ENCODE measurements at regions not wholly inside any gene's neighbourhood (a gene's known extent, or its start where the extent isn't known, plus 50 kb on each side); places are given as distances from the start of the nearest gene placed in this dataset.
"Not testable (repeated sequence)": the region's sequence is repeated elsewhere in the genome, so short reads cannot be mapped to it uniquely, and the experiment has no call there.

- not testable (repeated sequence) for H3K27ac ChIP-seq
These were observed 304.2 kb downstream of the BCL2L11 start for GRCh38 chr2:111424851-111425309.

GRCh38 chr2:111425789-111426201, 305.1 kb downstream of the BCL2L11 start:
- not testable (repeated sequence) for H3K27ac ChIP-seq

GRCh38 chr2:111427346-111427745, 306.6 kb downstream of the BCL2L11 start:
- not testable (repeated sequence) for H3K27ac ChIP-seq

GRCh38 chr2:111428915-111429314, 308.2 kb downstream of the BCL2L11 start:
- H3K27ac ChIP-seq: not testable (repeated sequence)

GRCh38 chr2:111429353-111429752, 308.6 kb downstream of the BCL2L11 start:
- not testable (repeated sequence) for H3K27ac ChIP-seq

- H3K27ac ChIP-seq: not testable (repeated sequence)
These were observed 310.3 kb downstream of the BCL2L11 start for GRCh38 chr2:111430817-111431661.

- not testable (repeated sequence) for H3K27ac ChIP-seq
These were observed 311.7 kb downstream of the BCL2L11 start for GRCh38 chr2:111432423-111432822.

GRCh38 chr2:111432916-111433499, 312.3 kb downstream of the BCL2L11 start:
- not testable (repeated sequence) for H3K27ac ChIP-seq

GRCh38 chr2:111433892-111434607, 313.3 kb downstream of the BCL2L11 start:
- H3K27ac ChIP-seq: not testable (repeated sequence)

- H3K27ac ChIP-seq: not testable (repeated sequence)
These were observed 313.9 kb downstream of the BCL2L11 start for GRCh38 chr2:111434608-111434939.

- H3K27ac ChIP-seq: not testable (repeated sequence)
These were observed 315.0 kb downstream of the BCL2L11 start for GRCh38 chr2:111435553-111436310.

GRCh38 chr2:111436411-111436810, 315.7 kb downstream of the BCL2L11 start:
- not testable (repeated sequence) for H3K27ac ChIP-seq

- not testable (repeated sequence) for H3K27ac ChIP-seq
These were observed 316.7 kb downstream of the BCL2L11 start for GRCh38 chr2:111437288-111437990.

- not testable (repeated sequence) for H3K27ac ChIP-seq
These were observed 317.4 kb downstream of the BCL2L11 start for GRCh38 chr2:111438161-111438560.

GRCh38 chr2:111439237-111439636, 318.5 kb downstream of the BCL2L11 start:
- H3K27ac ChIP-seq: not testable (repeated sequence)

GRCh38 chr2:111441614-111442013, 320.9 kb downstream of the BCL2L11 start:
- H3K27ac ChIP-seq: not testable (repeated sequence)

- not testable (repeated sequence) for H3K27ac ChIP-seq
These were observed 322.2 kb downstream of the BCL2L11 start for GRCh38 chr2:111442767-111443454.

- H3K27ac ChIP-seq: not testable (repeated sequence)
These were observed 323.8 kb downstream of the BCL2L11 start for GRCh38 chr2:111444516-111444915.

- not testable (repeated sequence) for H3K27ac ChIP-seq
These were observed 324.6 kb downstream of the BCL2L11 start for GRCh38 chr2:111445191-111445929.

GRCh38 chr2:111445941-111446340, 325.2 kb downstream of the BCL2L11 start:
- H3K27ac ChIP-seq: not testable (repeated sequence)
